Esophagus muscularis mucosa (tissue), 4 donors: ENCODE measurements at regions not wholly inside any gene's neighbourhood (a gene's known extent, or its start where the extent isn't known, plus 50 kb on each side); places are given as distances from the start of the nearest gene placed in this dataset.

Source experiments
- DNase-seq: peaks from one replicate; pipeline ENCODE4 v3.0.0-alpha.2; 2017; ENCODE audit errors: extremely low spot score
- H3K27ac ChIP-seq, 4 donors: fragments of 200-600 bp; sonication (generic); replicated peaks in 1 of 4; 1 replicate in 3 of 4; 2 replicates in 1 of 4; pipeline ENCODE4 v1.5.1; 2016 to 2019; ENCODE audit warnings: mild to moderate bottlenecking in 1 of 4
- H3K27me3 ChIP-seq, 4 donors: fragments of 200-600 bp; sonication (generic); one replicate each; pipeline versions ENCODE4 v1.5.1 to v1.6.0; 2016 to 2019
- H3K36me3 ChIP-seq, 4 donors: fragments of 200-600 bp; sonication (generic); one replicate each; pipeline ENCODE4 v1.5.1; 2016 to 2019
- H3K4me1 ChIP-seq, 4 donors: fragments of 200-600 bp; sonication (generic); one replicate each; pipeline ENCODE4 v1.5.1; 2016 to 2019
- H3K4me3 ChIP-seq, 4 donors: fragments of 200-600 bp; sonication (generic); 1 replicate in 2 of 4; 2 replicates in 2 of 4; pipeline ENCODE4 v1.5.1; 2016 to 2019; ENCODE audit warnings: mild to moderate bottlenecking in 4 of 4, moderate library complexity in 1 of 4
- H3K9me3 ChIP-seq, 4 donors: fragments of 200-600 bp; sonication (generic); 1 replicate in 3 of 4; 2 replicates in 1 of 4; pipeline ENCODE4 v1.5.1; 2016 to 2019
- EP300 ChIP-seq: sonication (generic); formaldehyde crosslinking; IDR thresholded peaks from one replicate; pipeline ENCODE4 v1.6.1; 2017; ENCODE audit warnings: antibody characterized with exemption
- POLR2A ChIP-seq: fragments of 450-650 bp; IDR thresholded peaks from one replicate; pipeline ENCODE4 v1.6.1; 2017; ENCODE audit warnings: antibody characterized with exemption, moderate library complexity, mild to moderate bottlenecking, low read depth
- POLR2AphosphoS5 ChIP-seq, 2 donors: sonication (generic); formaldehyde crosslinking; IDR thresholded peaks; one replicate each; pipeline ENCODE4 v1.6.1; 2017; ENCODE audit warnings: antibody characterized with exemption in 2 of 2
- WGBS: methylation state at CpG from one replicate; pipeline ENCODE4 v1.1.5; 2018; 5-methylcytosine and 5-hydroxymethylcytosine counted together
- intact Hi-C: fragments of 100-400 bp; cut with DNase I; formaldehyde crosslinking; loops from one replicate; pipeline ENCODE4 v1.15.1; 2023
- TF ChIP-seq, protein P1 (sequence below), 3 experiments: fragments of 200-600 bp in 2 of 3; fragments of 450-650 bp in 1 of 3; sonication (generic) in 2 of 3; IDR thresholded peaks; one replicate each; pipeline ENCODE4 v1.5.1; 2017 to 2019; ENCODE audit warnings: antibody characterized with exemption in 3 of 3, mild to moderate bottlenecking in 2 of 3, moderate library complexity in 1 of 3

DNA sequence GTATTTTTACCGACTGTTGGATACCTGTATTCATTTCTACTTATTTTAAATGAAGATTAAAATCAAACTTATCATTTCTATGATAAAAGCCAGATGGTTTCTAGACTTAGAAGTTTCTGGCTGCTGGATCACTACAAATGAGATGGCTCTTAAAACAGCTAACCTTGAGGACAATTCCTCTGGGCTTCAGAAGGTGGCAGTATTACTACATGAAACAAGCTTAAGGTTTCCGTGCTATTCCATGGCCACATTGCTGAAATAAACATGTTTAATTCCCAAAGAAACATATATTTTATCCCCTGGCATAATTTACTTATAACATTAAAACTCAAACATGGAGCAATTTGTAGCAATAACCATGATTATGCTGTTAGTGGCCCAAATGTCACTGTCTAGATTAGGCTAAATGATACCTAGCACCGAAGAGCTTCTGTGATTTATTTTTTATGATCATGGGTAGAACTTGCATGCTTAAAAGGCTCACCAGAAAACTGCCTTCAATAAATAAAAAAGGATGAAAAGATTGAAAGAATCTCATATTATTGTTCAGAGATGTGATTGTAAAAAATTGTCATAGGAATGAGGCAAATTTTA is 204.0 kb upstream of the NANOGP8 start:
- Histone ChIP-seq H3K4me3 (no peak overlapping the region), H3K27me3 (no peaks in the 10 kb centered on the region), H3K27ac (no peak overlapping the region), H3K9me3 (no peaks in the 10 kb centered on the region), H3K36me3 (no peaks in the 10 kb centered on the region), H3K4me1 (peaks cover 0 to 20% (median 7%) of the 10 kb centered on the region in 4 donors)
- 42% methylated on average over 3 of the region's 3 CpGs for WGBS
- no peak for DNase-seq
- TF ChIP-seq, protein P1, sequence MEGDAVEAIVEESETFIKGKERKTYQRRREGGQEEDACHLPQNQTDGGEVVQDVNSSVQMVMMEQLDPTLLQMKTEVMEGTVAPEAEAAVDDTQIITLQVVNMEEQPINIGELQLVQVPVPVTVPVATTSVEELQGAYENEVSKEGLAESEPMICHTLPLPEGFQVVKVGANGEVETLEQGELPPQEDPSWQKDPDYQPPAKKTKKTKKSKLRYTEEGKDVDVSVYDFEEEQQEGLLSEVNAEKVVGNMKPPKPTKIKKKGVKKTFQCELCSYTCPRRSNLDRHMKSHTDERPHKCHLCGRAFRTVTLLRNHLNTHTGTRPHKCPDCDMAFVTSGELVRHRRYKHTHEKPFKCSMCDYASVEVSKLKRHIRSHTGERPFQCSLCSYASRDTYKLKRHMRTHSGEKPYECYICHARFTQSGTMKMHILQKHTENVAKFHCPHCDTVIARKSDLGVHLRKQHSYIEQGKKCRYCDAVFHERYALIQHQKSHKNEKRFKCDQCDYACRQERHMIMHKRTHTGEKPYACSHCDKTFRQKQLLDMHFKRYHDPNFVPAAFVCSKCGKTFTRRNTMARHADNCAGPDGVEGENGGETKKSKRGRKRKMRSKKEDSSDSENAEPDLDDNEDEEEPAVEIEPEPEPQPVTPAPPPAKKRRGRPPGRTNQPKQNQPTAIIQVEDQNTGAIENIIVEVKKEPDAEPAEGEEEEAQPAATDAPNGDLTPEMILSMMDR (IDR thresholded peaks at IDR 0.05): peak; percentile 69 to 77 (median 77)
- TF ChIP-seq POLR2A: no peak
- intact Hi-C loops: loop anchor here (2.0 to 5.0 kb wide), 2 partner anchors 156 to 212 kb away; no protein-coding TSS in a partner anchor

DNA sequence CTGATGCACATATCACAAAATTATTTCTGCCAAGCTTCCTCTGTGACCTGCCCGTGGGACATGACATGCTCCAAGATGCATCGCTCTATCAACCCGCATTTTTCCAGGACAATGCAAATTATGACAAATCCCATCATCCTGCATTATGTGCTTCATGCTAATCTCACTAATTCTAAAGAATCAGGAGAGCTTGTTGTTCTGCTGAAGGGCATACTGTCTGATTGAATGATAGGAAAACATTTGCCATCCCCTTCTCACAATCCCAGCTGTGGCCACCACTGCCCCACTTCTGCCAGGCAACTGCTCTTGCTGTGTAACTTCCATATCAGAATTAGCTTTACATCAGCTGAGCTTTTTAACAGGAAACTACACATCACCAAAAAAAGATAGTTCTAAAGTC is 203.5 kb upstream of the NANOGP8 start:
- H3K9me3 ChIP-seq: no peaks in the 10 kb centered on the region
- no peaks in the 10 kb centered on the region for H3K36me3 ChIP-seq
- 93% methylated on average over 3 of the region's 3 CpGs for WGBS
- no peaks in the 10 kb centered on the region for H3K27me3 ChIP-seq
- H3K4me1 ChIP-seq: peaks cover 0 to 18% (median 7%) of the 10 kb centered on the region in 4 donors
- H3K27ac ChIP-seq: no peak overlapping the region
- no peak for DNase-seq
- TF ChIP-seq EP300 (no peak), POLR2A (no peak), POLR2AphosphoS5 (IDR thresholded peaks at IDR 0.05) (no peak)
- TF ChIP-seq, protein P1 (IDR thresholded peaks at IDR 0.05): no peak
- intact Hi-C loops: loop anchor here (2.0 to 5.0 kb wide), 2 partner anchors 156 to 211 kb away; no protein-coding TSS in a partner anchor
- no peak overlapping the region for H3K4me3 ChIP-seq

- 92% methylated on average over 2 of the region's 2 CpGs for WGBS
- DNase-seq: no peak
- Histone ChIP-seq H3K27ac (no peak overlapping the region), H3K4me3 (no peak overlapping the region), H3K36me3 (no peaks in the 10 kb centered on the region), H3K4me1 (peaks cover 0 to 11% (median 4%) of the 10 kb centered on the region in 4 donors), H3K9me3 (no peaks in the 10 kb centered on the region), H3K27me3 (no peaks in the 10 kb centered on the region)
- no peak for TF ChIP-seq POLR2A
- TF ChIP-seq EP300: no peak
- no peak for TF ChIP-seq POLR2AphosphoS5 (IDR thresholded peaks at IDR 0.05)
- TF ChIP-seq, protein P1 (IDR thresholded peaks at IDR 0.05): no peak
- intact Hi-C loops: loop anchor here (5.0 kb wide), 1 partner anchor 209 kb away; no protein-coding TSS in a partner anchor
Measured at GRCh38 chr15:35286721-35287120, 201.6 kb upstream of the NANOGP8 start.

DNA sequence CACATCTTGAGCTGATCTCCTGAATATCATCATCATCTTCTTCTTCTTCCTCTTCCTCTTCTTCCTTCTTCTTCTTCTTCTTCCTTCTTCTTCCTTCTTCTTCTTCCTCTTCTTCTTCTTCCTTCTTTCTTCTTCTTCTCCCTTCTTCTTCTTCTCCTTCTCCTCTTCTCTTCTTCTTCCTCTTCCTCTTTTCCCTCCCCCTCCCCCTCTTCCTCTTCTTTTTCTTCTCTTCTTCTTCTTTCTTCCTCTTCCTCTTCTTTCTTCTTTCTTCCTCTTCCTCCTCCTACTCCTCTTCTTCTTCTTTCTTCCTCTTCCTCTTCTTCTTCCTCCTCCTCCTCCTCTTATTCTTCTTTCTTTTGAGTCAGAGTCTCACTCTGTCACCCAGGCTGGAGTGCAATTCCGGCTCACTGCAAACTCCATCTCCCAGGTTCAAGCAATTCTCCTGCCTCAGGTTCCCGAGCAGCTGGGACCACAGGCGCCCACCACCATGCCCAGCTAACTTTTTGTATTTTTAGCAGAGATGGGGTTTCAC is 197.9 kb upstream of the NANOGP8 start:
- Histone ChIP-seq H3K36me3 (no peaks in the 10 kb centered on the region), H3K9me3 (peaks cover 0 to 11% (median 2%) of the 10 kb centered on the region in 4 donors), H3K4me1 (no peaks in the 10 kb centered on the region), H3K27ac (no peak overlapping the region), H3K4me3 (no peak overlapping the region), H3K27me3 (no peaks in the 10 kb centered on the region)
- TF ChIP-seq POLR2AphosphoS5 (IDR thresholded peaks at IDR 0.05) (no peak), EP300 (no peak), POLR2A (no peak)
- TF ChIP-seq, protein P1 (IDR thresholded peaks at IDR 0.05): no peak
- intact Hi-C loops: no loop called here
- DNase-seq: no peak
- 94% methylated on average over 3 of the region's 3 CpGs for WGBS

DNA sequence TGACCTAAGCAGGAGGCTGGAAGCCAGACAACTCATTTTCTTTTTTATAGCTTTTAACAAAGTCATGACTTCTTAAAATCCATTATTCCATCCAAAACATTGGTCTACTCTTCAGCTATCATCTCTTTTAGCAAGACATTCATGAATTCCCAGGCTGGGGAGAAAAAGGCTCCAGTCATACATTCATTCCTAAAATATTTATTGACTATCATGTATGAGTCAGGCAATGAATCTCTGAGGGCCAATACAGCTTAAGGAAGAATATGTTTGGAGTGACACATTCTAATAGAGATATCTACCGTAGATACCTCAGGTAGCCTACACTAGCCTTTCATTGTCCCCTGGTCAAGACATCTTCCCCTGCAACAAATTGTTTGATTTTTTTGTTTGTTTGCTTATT is 196.4 kb upstream of the NANOGP8 start:
- H3K9me3 ChIP-seq: peaks cover 0 to 24% (median 16%) of the 10 kb centered on the region in 4 donors
- no peak for DNase-seq
- intact Hi-C loops: no loop called here
- no peak overlapping the region for H3K27ac ChIP-seq
- H3K36me3 ChIP-seq: no peaks in the 10 kb centered on the region
- no peak overlapping the region for H3K4me3 ChIP-seq
- TF ChIP-seq, protein P1 (IDR thresholded peaks at IDR 0.05): no peak
- no peak for TF ChIP-seq POLR2A
- WGBS: 92% methylated on average over 1 of the region's 1 CpG
- H3K27me3 ChIP-seq: no peaks in the 10 kb centered on the region
- no peaks in the 10 kb centered on the region for H3K4me1 ChIP-seq
